Left hindlimb (tissue), 1 donor: ENCODE measurements at regions not wholly inside any gene's neighbourhood (a gene's known extent, or its start where the extent isn't known, plus 50 kb on each side); places are given as distances from the start of the nearest gene placed in this dataset.
A peak's percentile ranks its signal among the peaks of the same experiment; 100 is the strongest.

ENCODE experiments used
- DNase-seq: peaks from one replicate; pipeline ENCODE4 v3.0.0-alpha.2; 2018

GRCh38 chr20:34163307-34163706 lies 51.3 kb upstream of the EIF2S2 start:
- no peak for DNase-seq

DNA sequence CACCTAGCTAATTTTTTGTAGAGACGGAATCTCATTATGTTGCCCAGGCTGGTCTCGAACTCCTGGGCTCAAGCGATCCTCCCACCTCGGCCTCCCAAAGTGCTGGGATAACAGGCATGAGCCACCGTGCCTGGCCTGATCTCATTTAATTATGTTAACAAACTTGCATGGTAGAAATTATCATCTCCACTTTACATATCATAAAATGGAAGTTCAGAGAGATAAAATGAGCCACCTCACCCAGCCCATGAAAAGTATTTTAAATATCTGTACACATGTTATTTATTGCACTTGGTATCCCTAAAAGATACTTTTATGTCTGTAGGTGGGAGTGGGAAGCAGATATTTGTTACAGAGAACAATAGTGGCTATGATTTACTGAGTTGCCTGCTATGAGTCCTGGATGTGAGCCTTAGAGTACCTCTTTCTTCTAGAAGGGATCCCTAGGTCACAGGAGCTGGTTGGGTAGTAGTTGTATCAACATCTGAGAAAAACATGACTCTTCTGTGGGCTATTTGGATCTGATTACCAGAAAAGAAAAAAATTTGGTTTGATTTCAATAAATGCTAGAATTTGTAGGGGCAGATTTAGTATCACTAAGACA lies 52.4 kb upstream of the EIF2S2 start:
- no peak for DNase-seq

DNA sequence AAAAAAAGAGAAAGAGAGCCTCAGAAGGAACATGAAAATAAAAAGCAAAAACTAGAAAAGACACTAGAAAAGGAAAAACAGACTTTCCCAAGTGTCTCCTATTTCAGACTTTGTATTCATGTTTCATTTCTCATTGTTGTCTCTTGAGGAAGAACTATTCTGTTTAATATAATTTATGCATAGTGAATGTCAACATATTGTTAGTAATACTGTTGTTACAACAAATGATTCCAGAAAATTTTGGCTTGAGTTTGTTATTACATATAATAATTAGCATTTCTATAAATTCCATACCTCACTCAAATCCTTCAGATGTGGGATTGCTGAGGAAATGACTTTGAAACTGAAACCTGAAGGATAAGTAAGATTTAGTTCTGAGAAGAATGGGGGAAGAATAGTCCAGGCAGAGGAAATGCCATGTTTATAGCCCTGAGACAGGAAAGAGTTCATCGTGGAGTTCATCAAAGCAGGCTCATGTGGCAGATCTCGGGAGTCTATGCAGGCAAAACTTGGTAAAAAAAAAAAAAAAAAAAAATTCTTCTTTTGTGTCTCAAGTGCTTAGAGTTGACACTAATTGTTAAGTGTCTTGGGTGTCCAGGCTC lies 53.1 kb upstream of the EIF2S2 start:
- DNase-seq, result no peak

DNA sequence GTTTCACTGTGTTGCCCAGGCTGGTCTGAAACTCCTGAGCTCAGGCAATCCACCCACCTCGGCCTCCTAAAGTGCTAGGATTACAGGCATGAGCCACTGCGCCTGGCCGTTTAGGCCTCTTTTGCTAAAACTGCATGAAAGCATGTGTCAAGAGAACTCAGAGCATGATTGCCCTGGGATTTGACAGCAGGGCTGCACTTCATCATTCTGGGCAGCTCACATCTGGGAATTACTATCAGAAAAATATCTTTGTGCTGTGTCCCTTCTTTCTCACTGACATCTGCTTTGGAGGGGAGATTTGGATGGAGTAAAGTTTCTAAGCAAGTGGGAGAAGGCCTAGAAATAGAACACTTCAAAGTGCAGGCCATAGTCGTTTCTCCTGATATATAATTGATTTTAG lies 59.6 kb upstream of the EIF2S2 start:
- DNase-seq, result no peak

GRCh38 chr20:34172926-34173325 lies 60.9 kb upstream of the EIF2S2 start:
- DNase-seq, result no peak

- DNase-seq, result no peak
Observed at GRCh38 chr20:34175079-34175478, 63.0 kb upstream of the EIF2S2 start.

GRCh38 chr20:34175879-34176278 lies 63.8 kb upstream of the EIF2S2 start:
- no peak for DNase-seq

- no peak for DNase-seq
Observed at GRCh38 chr20:34177052-34177451, 64.2 kb upstream of the ASIP start.

DNA sequence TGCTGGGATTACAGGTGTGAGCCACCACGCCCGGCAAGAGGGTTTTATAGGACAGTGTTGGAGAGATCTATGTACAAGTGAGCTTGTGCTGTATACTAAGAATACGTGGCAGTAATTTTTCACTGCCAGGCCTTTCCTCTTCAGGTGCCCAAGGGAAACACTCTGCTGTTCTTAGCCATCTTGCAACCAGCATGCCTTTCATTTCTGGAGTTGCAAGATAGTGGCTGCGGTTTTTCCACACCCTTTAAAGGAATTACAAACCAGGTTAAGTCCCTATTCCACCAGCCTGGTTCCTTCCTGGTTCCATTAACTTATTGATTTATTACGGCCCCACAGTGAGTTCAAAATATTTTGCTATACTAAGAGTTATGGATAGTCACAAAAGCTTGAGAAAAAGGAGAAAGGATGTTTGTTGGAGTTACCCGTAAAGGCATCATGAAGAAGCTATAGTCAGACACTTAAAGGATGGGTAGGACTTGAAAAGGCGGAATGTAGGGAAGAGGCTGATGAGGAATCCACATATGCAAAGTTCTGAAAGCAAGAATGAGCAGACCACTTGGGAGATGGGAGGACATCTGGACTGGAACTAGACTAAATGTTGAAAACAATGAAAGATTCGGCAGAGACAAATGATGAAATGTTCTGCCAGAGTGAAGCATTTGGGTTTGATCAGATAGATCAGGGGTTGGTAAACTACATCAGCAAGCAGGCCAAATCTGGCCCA lies 61.4 kb upstream of the ASIP start:
- no peak for DNase-seq

GRCh38 chr20:34180460-34181120 lies 60.6 kb upstream of the ASIP start:
- DNase-seq, result no peak

GRCh38 chr20:34181484-34181883 lies 59.7 kb upstream of the ASIP start:
- no peak for DNase-seq

- DNase-seq, result no peak
Observed at GRCh38 chr20:34185766-34186620, 55.2 kb upstream of the ASIP start.

DNA sequence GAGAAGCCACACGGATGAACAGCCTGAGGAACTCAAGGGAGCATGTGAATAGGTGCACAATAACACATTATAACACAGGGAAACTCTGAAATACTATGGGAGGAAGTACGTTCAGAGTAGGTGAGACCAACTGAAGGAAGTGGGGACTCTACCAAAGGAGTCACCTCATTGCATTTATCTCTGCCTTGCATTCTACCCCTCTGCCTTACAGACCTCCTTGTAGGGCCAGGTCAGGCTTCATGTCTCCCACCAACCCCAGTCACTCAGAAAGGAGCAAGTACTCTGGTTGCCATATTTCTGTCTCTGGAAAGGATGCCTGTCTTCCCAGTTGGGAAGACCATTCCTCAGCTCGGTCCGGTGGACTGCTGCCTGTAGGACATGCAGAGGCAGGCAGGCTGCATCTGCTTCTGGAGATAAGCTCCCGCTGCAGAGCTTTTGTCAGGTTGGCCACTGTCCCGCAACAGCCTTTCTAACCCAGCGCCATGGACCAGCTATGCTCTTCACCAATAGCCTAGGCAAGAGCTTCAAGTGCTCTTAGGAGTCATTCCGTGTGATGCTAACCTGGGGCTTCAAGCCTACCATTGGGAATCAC lies 51.6 kb upstream of the ASIP start:
- no peak for DNase-seq

DNA sequence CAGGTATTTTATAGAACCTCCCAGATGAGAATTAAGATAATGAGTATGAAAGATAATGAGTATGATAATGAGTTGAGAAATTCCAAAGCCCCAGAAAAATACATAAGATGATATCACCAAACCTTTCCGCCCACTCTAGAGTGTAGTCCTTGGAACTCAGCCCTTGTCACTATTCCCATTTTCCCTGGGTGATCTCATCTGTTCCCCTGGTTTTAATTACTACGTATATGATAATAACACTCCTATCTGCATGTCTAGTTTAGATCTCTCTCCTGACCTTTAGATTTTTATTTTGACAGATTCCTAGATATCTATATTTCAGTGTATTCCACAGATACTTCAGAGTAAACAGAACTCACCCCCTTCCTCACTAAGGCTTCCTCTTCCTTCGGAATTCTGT lies 51.0 kb upstream of the ASIP start:
- no peak for DNase-seq

DNA sequence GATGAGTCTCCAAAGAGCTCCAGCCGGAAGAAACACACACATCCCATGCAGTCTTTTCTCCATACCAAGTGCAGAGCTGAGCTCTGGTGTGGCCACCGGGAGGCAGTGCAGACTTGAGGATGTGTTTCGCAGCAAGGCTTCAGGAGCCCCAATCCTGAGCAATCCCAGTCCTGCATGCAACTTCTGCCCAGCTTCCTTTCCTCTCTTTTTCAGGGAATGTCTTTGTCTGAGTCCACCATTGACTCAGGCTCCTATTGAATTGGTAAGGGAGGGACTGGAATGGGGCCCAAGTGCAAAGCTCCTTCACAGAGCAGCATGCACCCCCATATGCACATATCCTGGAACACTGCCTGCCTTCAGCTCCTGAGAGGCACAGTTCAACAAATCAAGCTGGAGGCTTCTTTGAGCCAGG lies 50.5 kb upstream of the ASIP start:
- peak; percentile 79 for DNase-seq
